Activated CD8-positive, alpha-beta T cell treated with anti-CD3 and anti-CD28 coated beads for 36 hours (primary cell): ENCODE measurements at regions not wholly inside any gene's neighbourhood (a gene's known extent, or its start where the extent isn't known, plus 50 kb on each side); places are given as distances from the start of the nearest gene placed in this dataset.

ENCODE experiments used
- ATAC-seq: fragments of 200-7000 bp; cut with Tn5 transposase; one replicate; pipeline ENCODE4 v1.10.0; 2021; ENCODE audit warnings: mild to moderate bottlenecking, moderate library complexity
- CTCF ChIA-PET: fragments of 350-600 bp; sonication (Branson Sonifier 250); formaldehyde crosslinking; loops from one replicate; lab custom pipeline; 2021; ENCODE audit warnings: antibody characterized with exemption; lab: Charles Lee
- POLR2A ChIA-PET: fragments of 350-600 bp; sonication (Branson Sonifier 250); formaldehyde crosslinking; loops from one replicate; lab custom pipeline; 2021; ENCODE audit warnings: antibody characterized with exemption; lab: Charles Lee
- DNase-seq: peaks from one replicate; pipeline ENCODE4 v3.0.0-alpha.2; 2020
- H3K27ac Mint-ChIP-seq: one replicate; pipeline ENCODE4 v1.8.0; 2021; ENCODE audit warnings: mild to moderate bottlenecking, mixed read lengths
- H3K27me3 Mint-ChIP-seq: one replicate; pipeline ENCODE4 v1.8.0; 2021; ENCODE audit warnings: mixed read lengths
- H3K36me3 Mint-ChIP-seq: one replicate; pipeline ENCODE4 v1.8.0; 2021; ENCODE audit warnings: low read depth, mixed read lengths
- H3K4me1 Mint-ChIP-seq: one replicate; pipeline ENCODE4 v1.8.0; 2021; ENCODE audit warnings: low read depth, mixed read lengths
- H3K4me3 Mint-ChIP-seq: one replicate; pipeline ENCODE4 v1.8.0; 2021; ENCODE audit warnings: mild to moderate bottlenecking, moderate library complexity, mixed read lengths
- H3K9me3 Mint-ChIP-seq: one replicate; pipeline ENCODE4 v1.8.0; 2021; ENCODE audit warnings: mixed read lengths
- intact Hi-C: fragments of 100-400 bp; cut with micrococcal nuclease; formaldehyde crosslinking; loops from one replicate; pipeline ENCODE4 v1.10.0; 2022
- TF ChIP-seq, protein P1 (sequence below): fragments of 200-600 bp; IDR thresholded peaks from one replicate; pipeline ENCODE4 v1.8.0; 2022; ENCODE audit warnings: antibody characterized with exemption, mild to moderate bottlenecking

GRCh38 chr5:158570502-158570901 lies 529.2 kb downstream of the EBF1 start:
- H3K4me1 Mint-ChIP-seq = no peaks in the 10 kb centered on the region
- no peak overlapping the region for H3K4me3 Mint-ChIP-seq
- no peak overlapping the region for H3K27ac Mint-ChIP-seq
- TF ChIP-seq, protein P1, sequence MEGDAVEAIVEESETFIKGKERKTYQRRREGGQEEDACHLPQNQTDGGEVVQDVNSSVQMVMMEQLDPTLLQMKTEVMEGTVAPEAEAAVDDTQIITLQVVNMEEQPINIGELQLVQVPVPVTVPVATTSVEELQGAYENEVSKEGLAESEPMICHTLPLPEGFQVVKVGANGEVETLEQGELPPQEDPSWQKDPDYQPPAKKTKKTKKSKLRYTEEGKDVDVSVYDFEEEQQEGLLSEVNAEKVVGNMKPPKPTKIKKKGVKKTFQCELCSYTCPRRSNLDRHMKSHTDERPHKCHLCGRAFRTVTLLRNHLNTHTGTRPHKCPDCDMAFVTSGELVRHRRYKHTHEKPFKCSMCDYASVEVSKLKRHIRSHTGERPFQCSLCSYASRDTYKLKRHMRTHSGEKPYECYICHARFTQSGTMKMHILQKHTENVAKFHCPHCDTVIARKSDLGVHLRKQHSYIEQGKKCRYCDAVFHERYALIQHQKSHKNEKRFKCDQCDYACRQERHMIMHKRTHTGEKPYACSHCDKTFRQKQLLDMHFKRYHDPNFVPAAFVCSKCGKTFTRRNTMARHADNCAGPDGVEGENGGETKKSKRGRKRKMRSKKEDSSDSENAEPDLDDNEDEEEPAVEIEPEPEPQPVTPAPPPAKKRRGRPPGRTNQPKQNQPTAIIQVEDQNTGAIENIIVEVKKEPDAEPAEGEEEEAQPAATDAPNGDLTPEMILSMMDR = no peak
- no peaks in the 10 kb centered on the region for H3K9me3 Mint-ChIP-seq
- POLR2A ChIA-PET = no interaction called here
- CTCF ChIA-PET = interaction anchor here (1.2 to 1.6 kb wide), 2 partner anchors 9 to 14 kb away, joined by 3 read pairs; no protein-coding TSS in a partner anchor
- intact Hi-C loops = no loop called here
- ATAC-seq (no peak), DNase-seq (no peak)
- no peaks in the 10 kb centered on the region for H3K27me3 Mint-ChIP-seq
- H3K36me3 Mint-ChIP-seq = no peaks in the 10 kb centered on the region

DNA sequence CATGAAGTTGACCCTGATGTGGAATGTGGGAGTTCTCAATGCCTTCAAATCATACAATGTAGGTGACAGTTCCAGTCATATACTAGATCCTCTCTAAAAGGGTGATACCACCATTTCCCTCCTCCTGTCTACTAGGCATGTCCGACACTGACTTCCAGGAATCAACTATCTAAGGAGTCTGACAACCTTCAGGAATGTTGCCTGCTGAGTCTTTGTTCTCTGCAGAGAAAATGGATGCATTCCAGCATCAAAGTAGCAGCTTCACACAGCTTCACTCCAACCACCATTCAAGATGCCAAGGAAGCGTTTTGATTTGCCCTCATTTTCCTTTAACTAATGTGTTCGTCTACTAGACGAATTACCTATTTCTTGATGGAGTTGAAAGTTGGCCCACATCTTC lies 530.2 kb downstream of the EBF1 start:
- no peak for DNase-seq
- ATAC-seq = no peak
- ChIA-PET POLR2A (no interaction called here), CTCF (interaction anchor here (1.2 kb wide), 1 partner anchor 8 kb away, joined by 3 read pairs; no protein-coding TSS in a partner anchor)
- Mint-ChIP-seq H3K4me3 (no peak overlapping the region), H3K36me3 (no peaks in the 10 kb centered on the region), H3K27me3 (no peaks in the 10 kb centered on the region), H3K9me3 (no peaks in the 10 kb centered on the region), H3K4me1 (no peaks in the 10 kb centered on the region), H3K27ac (no peak overlapping the region)
- intact Hi-C loops = no loop called here
- TF ChIP-seq, protein P1 = no peak

- no peaks in the 10 kb centered on the region for H3K36me3 Mint-ChIP-seq
- ATAC-seq = no peak
Measured at GRCh38 chr5:158565017-158565789, 534.5 kb downstream of the EBF1 start.

GRCh38 chr5:158563760-158564390 lies 535.8 kb downstream of the EBF1 start:
- POLR2A ChIA-PET = no interaction called here
- no peaks in the 10 kb centered on the region for H3K9me3 Mint-ChIP-seq
- intact Hi-C loops = no loop called here
- DNase-seq (no peak), ATAC-seq (no peak)
- TF ChIP-seq, protein P1 = no peak
- H3K27ac Mint-ChIP-seq = no peak overlapping the region
- H3K36me3 Mint-ChIP-seq = no peaks in the 10 kb centered on the region
- no peak overlapping the region for H3K4me3 Mint-ChIP-seq
- CTCF ChIA-PET = interaction anchor here (1.5 kb wide), 1 partner anchor 132 kb away, joined by 4 read pairs; no protein-coding TSS in a partner anchor
- H3K4me1 Mint-ChIP-seq = no peaks in the 10 kb centered on the region
- H3K27me3 Mint-ChIP-seq = no peaks in the 10 kb centered on the region

More at GRCh38 chr5:158565017-158565789, 534.5 kb downstream of the EBF1 start:
- ChIA-PET POLR2A (no interaction called here), CTCF (no interaction called here)
- Mint-ChIP-seq H3K4me1 (no peaks in the 10 kb centered on the region), H3K4me3 (no peak overlapping the region), H3K9me3 (no peaks in the 10 kb centered on the region), H3K27ac (no peak overlapping the region), H3K27me3 (no peaks in the 10 kb centered on the region)
- TF ChIP-seq, protein P1 = no peak
- no peak for DNase-seq
- intact Hi-C loops = no loop called here
